ENCODE measurements at regions not wholly inside any gene's neighbourhood (a gene's known extent, or its start where the extent isn't known, plus 50 kb on each side); places are given as distances from the start of the nearest gene placed in this dataset.

DNA sequence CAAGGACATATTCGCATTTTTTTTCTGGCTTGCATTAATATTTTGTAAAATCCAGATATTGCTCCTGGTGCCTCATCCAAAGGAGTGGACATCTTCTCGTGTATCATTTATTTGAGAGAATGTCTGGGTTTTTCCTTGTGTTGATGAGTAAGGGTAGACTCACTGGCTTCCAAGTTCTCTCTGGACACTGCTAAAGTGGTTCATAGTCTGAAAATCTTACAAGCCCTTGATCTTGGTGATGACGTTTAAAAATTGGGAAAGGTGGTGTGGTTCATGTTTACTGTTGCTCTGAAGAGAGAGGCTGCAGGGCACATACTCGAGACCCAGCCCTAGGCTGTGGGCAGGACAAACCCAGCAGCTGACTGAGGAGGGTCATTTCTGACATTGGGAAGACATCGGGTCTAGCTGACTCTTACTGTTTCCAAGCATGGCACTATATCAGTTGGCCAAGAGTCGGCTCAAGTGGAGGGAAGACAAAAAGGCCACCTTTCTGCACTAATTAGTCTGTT is 296.2 kb downstream of the LMX1A start:
- no peaks in the 10 kb centered on the region for H4K20me1 ChIP-seq (replicated peaks; ENCODE audit: insufficient read depth)
- H3K79me2 ChIP-seq (replicated peaks; ENCODE audit: insufficient read depth) = no peaks in the 10 kb centered on the region
- no peaks in the 10 kb centered on the region for H3F3A ChIP-seq (replicated peaks; ENCODE audit: low read depth)
- TF ChIP-seq, protein P1, sequence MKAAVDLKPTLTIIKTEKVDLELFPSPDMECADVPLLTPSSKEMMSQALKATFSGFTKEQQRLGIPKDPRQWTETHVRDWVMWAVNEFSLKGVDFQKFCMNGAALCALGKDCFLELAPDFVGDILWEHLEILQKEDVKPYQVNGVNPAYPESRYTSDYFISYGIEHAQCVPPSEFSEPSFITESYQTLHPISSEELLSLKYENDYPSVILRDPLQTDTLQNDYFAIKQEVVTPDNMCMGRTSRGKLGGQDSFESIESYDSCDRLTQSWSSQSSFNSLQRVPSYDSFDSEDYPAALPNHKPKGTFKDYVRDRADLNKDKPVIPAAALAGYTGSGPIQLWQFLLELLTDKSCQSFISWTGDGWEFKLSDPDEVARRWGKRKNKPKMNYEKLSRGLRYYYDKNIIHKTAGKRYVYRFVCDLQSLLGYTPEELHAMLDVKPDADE (IDR thresholded peaks at IDR 0.05) = no peak
- no peak for TF ChIP-seq EZH2phosphoT487 (IDR thresholded peaks at IDR 0.05; ENCODE audit: unreplicated experiment)
- no peak for TF ChIP-seq CREB1 (CRISPR knock-in tag; IDR thresholded peaks at IDR 0.05; ENCODE audit: low read depth)
- no peak for TF ChIP-seq EZH2 (IDR thresholded peaks at IDR 0.05; ENCODE audit: low read depth, unreplicated experiment)
- TF ChIP-seq, protein P2, sequence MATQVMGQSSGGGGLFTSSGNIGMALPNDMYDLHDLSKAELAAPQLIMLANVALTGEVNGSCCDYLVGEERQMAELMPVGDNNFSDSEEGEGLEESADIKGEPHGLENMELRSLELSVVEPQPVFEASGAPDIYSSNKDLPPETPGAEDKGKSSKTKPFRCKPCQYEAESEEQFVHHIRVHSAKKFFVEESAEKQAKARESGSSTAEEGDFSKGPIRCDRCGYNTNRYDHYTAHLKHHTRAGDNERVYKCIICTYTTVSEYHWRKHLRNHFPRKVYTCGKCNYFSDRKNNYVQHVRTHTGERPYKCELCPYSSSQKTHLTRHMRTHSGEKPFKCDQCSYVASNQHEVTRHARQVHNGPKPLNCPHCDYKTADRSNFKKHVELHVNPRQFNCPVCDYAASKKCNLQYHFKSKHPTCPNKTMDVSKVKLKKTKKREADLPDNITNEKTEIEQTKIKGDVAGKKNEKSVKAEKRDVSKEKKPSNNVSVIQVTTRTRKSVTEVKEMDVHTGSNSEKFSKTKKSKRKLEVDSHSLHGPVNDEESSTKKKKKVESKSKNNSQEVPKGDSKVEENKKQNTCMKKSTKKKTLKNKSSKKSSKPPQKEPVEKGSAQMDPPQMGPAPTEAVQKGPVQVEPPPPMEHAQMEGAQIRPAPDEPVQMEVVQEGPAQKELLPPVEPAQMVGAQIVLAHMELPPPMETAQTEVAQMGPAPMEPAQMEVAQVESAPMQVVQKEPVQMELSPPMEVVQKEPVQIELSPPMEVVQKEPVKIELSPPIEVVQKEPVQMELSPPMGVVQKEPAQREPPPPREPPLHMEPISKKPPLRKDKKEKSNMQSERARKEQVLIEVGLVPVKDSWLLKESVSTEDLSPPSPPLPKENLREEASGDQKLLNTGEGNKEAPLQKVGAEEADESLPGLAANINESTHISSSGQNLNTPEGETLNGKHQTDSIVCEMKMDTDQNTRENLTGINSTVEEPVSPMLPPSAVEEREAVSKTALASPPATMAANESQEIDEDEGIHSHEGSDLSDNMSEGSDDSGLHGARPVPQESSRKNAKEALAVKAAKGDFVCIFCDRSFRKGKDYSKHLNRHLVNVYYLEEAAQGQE (IDR thresholded peaks at IDR 0.05; ENCODE audit: unreplicated experiment) = no peak
- no peak for TF ChIP-seq POLR2AphosphoS5 (IDR thresholded peaks at IDR 0.05; ENCODE audit: low read depth)
- TF ChIP-seq CTCF (conservative IDR thresholded peaks at IDR 0.05; ENCODE audit: low read depth in 2 of 2) = no peak
- no peak for TF ChIP-seq ZNF331 (CRISPR knock-in tag; IDR thresholded peaks at IDR 0.05; ENCODE audit: low read depth)
- TF ChIP-seq STAT1 (IDR thresholded peaks at IDR 0.05; ENCODE audit: unreplicated experiment) = no peak
- TF ChIP-seq, protein P3, sequence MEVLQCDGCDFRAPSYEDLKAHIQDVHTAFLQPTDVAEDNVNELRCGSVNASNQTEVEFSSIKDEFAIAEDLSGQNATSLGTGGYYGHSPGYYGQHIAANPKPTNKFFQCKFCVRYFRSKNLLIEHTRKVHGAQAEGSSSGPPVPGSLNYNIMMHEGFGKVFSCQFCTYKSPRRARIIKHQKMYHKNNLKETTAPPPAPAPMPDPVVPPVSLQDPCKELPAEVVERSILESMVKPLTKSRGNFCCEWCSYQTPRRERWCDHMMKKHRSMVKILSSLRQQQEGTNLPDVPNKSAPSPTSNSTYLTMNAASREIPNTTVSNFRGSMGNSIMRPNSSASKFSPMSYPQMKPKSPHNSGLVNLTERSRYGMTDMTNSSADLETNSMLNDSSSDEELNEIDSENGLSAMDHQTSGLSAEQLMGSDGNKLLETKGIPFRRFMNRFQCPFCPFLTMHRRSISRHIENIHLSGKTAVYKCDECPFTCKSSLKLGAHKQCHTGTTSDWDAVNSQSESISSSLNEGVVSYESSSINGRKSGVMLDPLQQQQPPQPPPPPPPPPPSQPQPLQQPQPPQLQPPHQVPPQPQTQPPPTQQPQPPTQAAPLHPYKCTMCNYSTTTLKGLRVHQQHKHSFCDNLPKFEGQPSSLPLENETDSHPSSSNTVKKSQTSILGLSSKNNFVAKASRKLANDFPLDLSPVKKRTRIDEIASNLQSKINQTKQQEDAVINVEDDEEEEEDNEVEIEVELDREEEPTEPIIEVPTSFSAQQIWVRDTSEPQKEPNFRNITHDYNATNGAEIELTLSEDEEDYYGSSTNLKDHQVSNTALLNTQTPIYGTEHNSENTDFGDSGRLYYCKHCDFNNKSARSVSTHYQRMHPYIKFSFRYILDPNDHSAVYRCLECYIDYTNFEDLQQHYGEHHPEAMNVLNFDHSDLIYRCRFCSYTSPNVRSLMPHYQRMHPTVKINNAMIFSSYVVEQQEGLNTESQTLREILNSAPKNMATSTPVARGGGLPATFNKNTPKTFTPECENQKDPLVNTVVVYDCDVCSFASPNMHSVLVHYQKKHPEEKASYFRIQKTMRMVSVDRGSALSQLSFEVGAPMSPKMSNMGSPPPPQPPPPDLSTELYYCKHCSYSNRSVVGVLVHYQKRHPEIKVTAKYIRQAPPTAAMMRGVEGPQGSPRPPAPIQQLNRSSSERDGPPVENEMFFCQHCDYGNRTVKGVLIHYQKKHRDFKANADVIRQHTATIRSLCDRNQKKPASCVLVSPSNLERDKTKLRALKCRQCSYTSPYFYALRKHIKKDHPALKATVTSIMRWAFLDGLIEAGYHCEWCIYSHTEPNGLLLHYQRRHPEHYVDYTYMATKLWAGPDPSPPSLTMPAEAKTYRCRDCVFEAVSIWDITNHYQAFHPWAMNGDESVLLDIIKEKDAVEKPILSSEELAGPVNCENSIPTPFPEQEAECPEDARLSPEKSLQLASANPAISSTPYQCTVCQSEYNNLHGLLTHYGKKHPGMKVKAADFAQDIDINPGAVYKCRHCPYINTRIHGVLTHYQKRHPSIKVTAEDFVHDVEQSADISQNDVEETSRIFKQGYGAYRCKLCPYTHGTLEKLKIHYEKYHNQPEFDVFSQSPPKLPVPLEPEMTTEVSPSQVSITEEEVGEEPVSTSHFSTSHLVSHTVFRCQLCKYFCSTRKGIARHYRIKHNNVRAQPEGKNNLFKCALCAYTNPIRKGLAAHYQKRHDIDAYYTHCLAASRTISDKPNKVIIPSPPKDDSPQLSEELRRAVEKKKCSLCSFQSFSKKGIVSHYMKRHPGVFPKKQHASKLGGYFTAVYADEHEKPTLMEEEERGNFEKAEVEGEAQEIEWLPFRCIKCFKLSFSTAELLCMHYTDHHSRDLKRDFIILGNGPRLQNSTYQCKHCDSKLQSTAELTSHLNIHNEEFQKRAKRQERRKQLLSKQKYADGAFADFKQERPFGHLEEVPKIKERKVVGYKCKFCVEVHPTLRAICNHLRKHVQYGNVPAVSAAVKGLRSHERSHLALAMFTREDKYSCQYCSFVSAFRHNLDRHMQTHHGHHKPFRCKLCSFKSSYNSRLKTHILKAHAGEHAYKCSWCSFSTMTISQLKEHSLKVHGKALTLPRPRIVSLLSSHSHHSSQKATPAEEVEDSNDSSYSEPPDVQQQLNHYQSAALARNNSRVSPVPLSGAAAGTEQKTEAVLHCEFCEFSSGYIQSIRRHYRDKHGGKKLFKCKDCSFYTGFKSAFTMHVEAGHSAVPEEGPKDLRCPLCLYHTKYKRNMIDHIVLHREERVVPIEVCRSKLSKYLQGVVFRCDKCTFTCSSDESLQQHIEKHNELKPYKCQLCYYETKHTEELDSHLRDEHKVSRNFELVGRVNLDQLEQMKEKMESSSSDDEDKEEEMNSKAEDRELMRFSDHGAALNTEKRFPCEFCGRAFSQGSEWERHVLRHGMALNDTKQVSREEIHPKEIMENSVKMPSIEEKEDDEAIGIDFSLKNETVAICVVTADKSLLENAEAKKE (CRISPR knock-in tag; IDR thresholded peaks at IDR 0.05) = no peak
- no peak for TF ChIP-seq NANOG (IDR thresholded peaks at IDR 0.05; ENCODE audit: borderline replicate concordance)
- ATAC-seq = no peak
- H3K36me3 Mint-ChIP-seq (ENCODE audit: low read depth) = no peaks in the 10 kb centered on the region
- H3K27me3 ChIP-seq (ENCODE audit: insufficient read depth) = peaks cover 16% of the 10 kb centered on the region; the same call in 1 of the 2 replicates
- DNase-seq (ENCODE audit: low spot score) = no peak
- no peaks in the 10 kb centered on the region; the same call in 1 of the 2 replicates for H3K9me2 ChIP-seq (ENCODE audit: insufficient read depth)
- H3K27me3 Mint-ChIP-seq (ENCODE audit: insufficient read depth, low read depth, poor library complexity) = peaks cover 32% of the 10 kb centered on the region
- no peak overlapping the region for H3K27ac ChIP-seq (ENCODE audit: low read depth)
- H3K9me3 Mint-ChIP-seq = no peaks in the 10 kb centered on the region
- H3K4me2 ChIP-seq = no peak overlapping the region
- no peak overlapping the region for H3K4me3 Mint-ChIP-seq
- 0 out of 2 replicates have a peak, but pooled peaks cover 4% of the 10 kb centered on the region for H3K4me1 ChIP-seq (ENCODE audit: insufficient read depth)
- no peak overlapping the region for H3K27ac Mint-ChIP-seq
- H3K4me1 Mint-ChIP-seq = peaks cover 10% of the 10 kb centered on the region
- H3K4me3 ChIP-seq = no peak overlapping the region
- H3K36me3 ChIP-seq (ENCODE audit: insufficient read depth) = no peaks in the 10 kb centered on the region
- no peak overlapping the region for H2AFZ ChIP-seq

All from GM23338 (cell line).